Kidney glomerular epithelial cell (primary cell): ENCODE measurements at regions not wholly inside any gene's neighbourhood (a gene's known extent, or its start where the extent isn't known, plus 50 kb on each side); places are given as distances from the start of the nearest gene placed in this dataset.
"Not testable (repeated sequence)": the region's sequence is repeated elsewhere in the genome, so short reads cannot be mapped to it uniquely, and the experiment has no call there.

Experiments used
- DNase-seq: peaks from one replicate; lab custom pipeline; 2025; lab: John Stamatoyannopoulos, UW

GRCh38 chr3:59192473-59192872, 142.6 kb upstream of the CFAP20DC start:
- peak; percentile 37 for DNase-seq

GRCh38 chr3:59191651-59192050, 141.8 kb upstream of the CFAP20DC start:
- no peak for DNase-seq

GRCh38 chr3:59189939-59190338, 140.1 kb upstream of the CFAP20DC start:
- DNase-seq = no peak

GRCh38 chr3:59189526-59189925, 139.7 kb upstream of the CFAP20DC start:
- no peak for DNase-seq

GRCh38 chr3:59186725-59187124, 136.9 kb upstream of the CFAP20DC start:
- no peak for DNase-seq

- DNase-seq = peak; percentile 1
Observed at GRCh38 chr3:59185591-59186369, 136.0 kb upstream of the CFAP20DC start.

DNA sequence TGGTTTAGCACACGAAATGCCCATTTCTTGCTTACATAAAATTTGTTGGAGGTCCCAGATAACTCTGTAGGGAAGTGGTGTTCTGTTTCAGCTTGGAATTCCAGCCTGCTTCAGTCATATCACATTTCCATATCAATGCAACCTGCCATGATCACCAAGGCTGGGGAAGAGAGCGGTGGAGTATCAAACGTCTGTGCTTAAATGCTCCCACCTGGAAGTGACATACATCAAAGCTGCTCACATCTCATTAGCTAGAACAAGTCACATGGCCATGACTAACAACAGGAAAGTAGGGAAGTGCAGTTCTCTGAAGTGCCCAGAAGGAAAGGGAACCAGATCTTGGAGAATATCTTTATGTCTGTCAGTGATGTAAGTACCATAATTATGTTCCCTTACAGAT, 130.2 kb upstream of the CFAP20DC start:
- DNase-seq = no peak

GRCh38 chr3:59178698-59179097, 128.9 kb upstream of the CFAP20DC start:
- no peak for DNase-seq

- no peak for DNase-seq
Observed at GRCh38 chr3:59171491-59171890, 121.7 kb upstream of the CFAP20DC start.

DNA sequence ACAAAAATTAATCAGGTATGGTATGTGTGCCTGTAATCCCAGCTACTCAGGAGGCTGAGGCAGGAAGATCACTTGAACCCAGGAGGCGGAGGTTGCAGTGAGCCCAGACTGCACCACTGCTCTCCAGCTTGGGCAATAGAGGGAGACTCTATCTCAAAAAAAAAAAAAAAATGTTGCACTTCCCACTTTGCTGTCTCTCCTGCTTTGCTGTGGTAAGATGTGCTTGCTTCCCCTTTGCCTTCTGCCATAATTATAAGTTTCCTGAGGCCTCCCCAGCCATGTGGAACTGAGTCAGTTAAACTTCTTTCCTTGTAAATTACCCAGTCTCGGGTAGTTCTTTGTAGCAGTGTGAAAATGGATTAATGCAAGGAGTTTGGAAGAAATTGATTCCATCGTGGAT, 120.3 kb upstream of the CFAP20DC start:
- not testable (repeated sequence) for DNase-seq

- no peak for DNase-seq
Observed at GRCh38 chr3:59167756-59168155, 117.9 kb upstream of the CFAP20DC start.

DNA sequence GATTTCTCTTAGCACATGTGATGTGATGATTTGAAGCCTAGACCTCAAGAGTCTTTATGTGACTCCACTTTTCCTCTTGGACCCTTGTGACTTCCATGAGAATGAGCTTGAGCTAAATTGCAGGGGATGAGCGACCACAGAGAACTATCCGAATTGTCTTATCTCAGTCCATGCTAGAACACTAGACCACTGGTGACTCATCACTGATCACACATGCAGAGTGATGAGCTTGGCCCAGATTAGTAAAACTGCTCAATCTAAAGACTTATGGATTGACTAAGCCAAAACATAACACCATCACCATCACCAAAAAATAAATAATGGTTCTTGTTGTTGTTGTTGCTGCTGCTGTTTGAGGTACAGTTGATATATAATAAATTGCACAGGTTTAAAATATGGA, 114.1 kb upstream of the CFAP20DC start:
- DNase-seq = no peak

DNA sequence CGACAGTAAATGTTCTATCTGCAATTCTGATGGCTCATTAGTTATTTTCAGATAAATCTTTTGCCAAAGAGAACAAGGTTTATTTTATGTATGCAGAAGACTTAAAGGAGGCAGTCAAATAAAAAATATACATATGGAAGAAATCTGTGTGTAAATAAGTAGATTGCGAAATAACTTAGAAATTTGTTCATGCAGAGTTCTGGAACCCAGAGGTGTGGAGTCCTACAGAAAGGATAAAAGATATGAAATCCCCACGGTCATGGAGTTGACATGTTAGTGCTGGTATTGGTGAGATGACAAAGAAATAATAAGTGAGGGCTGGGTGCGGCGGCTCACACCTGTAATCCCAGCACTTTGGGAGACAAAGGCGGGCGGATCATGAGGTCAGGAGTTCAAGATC, 111.2 kb upstream of the CFAP20DC start:
- DNase-seq = no peak

DNA sequence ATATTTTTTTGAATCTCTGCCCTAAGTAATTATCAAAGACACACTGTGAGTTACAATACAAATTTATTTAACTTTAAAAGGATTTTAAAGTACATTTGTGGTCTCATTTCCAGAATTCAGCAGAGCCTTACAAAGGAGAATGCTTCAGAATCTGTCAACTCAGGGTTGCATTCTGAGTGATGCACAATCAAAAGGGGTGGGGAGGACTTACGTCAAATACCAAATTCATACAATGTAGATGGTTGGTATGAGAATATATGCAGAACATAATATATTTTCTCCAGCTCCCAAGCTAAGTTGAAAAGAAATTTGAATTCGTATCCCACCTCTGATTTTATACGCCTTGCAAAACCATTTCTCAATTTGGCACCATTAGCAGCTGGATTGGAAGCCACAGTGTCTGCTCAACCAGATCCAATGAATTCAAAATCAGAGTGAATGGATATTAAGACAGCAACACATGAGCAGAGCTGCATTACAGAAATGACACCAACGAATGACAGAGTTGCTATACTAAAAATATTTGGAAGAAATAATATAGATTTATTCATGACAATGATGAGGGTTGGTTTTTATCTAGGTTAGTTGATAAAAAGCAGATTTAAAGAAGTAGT, 110.4 kb upstream of the CFAP20DC start:
- DNase-seq = no peak

- no peak for DNase-seq
Observed at GRCh38 chr3:59153648-59154047, 103.8 kb upstream of the CFAP20DC start.

- no peak for DNase-seq
Observed at GRCh38 chr3:59152943-59153342, 103.1 kb upstream of the CFAP20DC start.

GRCh38 chr3:59150039-59150438, 100.2 kb upstream of the CFAP20DC start:
- DNase-seq = no peak

DNA sequence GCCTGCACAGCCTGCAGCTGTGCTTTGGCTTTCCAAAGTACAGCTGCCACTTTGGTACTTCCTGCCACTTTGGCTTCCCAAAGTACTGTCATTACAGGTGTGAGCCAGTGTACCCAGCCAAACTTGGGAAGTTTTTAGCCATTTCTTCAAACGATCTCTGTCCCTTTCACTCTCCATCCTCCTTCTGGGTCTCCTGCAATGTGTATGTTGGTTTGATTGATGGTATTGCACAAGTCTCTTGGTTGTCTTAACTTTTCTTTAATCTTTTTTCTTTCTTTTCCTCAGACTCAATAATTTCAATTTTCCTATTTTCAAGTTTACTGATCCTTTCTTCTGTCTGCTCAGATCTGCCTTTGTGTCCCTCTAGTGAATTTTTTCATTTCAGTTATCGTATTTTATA, 99.3 kb upstream of the CFAP20DC start:
- no peak for DNase-seq

- no peak for DNase-seq
Observed at GRCh38 chr3:59143447-59143846, 93.6 kb upstream of the CFAP20DC start.

DNA sequence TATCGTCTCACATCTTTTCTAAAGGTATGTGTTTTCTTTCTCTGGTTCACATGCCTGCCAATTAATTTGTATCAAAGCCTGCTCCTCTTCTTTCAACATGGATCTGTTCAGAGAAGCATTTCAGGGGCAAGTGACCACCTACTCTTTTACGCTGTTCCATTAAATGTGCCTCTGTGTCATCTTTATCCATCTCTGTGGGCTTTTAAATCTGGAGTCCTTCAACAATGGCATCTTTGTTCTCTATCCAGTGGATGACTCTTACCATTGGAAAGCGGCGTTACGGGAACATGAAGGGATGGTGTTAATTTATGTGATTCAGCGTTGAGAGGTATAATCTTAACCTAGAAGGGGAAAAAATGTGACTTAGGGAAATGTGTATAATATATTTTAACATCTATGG, 92.7 kb upstream of the CFAP20DC start:
- DNase-seq = no peak

DNA sequence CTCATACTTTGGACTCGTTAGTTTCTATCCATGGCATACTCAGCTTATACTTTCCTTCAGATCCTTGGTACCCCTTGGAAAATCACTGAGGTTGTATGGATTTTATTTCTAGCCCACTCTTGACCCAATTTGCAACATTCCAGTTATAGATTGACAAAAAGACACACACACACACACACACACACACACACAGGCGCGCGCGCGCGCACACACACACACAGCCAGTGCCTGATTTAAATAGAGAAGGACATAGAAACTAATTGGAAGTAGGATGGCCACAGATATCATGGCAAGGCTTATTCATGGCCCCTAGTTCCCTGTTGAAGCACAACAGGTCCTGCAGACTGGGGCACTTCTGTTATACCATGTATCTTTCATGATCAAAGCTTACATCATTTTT, 89.1 kb upstream of the CFAP20DC start:
- no peak for DNase-seq

DNA sequence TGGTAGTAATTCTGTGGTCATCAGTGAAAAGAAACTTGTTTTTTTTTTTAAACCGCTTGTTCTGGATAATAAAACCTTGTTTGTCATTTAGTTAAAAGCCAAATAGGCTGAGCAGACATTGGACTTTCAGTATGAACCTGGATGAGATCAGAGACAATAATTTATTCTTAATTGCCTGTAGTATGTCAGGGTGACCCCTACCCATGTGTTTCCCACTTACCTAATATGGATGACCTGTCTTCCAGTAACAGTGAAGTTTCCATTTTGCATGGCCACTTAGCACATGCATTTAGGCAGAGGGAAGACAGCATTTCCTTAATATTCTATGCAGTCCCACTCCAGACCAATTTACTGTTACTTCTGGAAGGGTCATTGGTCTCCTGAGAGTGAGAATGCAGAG, 87.6 kb upstream of the CFAP20DC start:
- DNase-seq = no peak

GRCh38 chr3:59136081-59136480, 86.3 kb upstream of the CFAP20DC start:
- DNase-seq = no peak

DNA sequence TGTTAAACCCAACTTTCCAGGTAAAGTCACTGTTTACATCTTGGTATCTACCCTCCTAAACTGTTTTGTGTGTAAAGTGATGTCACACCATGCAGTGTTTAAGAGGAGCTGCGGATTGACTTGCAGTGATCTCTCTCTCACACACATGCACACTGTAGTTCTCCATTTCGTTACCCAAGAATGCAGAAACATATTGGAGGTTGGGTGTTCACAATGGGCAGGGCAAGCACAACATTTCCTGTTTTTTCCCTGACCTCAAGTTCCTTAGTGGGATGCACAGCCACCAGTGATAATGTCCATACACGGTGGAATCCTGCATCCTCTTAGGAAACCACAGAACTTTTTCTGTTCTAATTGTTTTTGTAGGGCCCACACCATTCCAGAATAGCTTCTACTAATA, 85.3 kb upstream of the CFAP20DC start:
- DNase-seq = no peak
